DMS79 treated with DMSO at 0.1 percent for 48 hours (cell line): ENCODE measurements at regions not wholly inside any gene's neighbourhood (a gene's known extent, or its start where the extent isn't known, plus 50 kb on each side); places are given as distances from the start of the nearest gene placed in this dataset.

Experiments
- DNase-seq: peaks from one replicate; lab custom pipeline; 2025; lab: John Stamatoyannopoulos, UW

DNA sequence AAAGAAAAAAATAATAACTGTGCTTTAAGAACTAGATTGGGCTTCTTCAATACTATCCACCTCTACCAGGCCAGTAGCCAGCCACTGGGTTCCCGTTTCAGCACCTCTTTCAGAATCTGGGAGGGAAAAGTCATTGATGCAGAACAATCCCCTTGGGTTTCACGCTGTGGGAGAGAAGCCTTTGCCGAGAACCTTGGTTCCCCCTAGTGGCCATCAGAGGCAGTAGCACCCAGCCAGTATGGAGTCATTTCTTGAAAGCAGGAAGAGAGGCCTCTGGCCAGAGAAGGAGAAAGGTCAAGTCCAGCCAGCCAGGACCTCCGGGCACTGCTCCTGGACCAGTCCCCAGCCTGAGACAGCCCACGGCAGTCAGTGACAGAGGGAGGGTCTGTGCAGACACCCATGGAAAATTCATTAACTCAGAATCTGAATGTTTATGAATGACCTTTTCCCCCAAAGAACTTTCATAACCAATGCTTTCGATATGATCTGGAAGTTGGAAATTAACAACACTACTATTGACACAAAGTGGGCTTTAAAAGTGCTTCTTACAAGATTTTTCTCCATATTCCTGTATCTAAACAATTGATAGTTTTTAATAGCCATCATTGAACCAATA, 51.2 kb upstream of the CDH5 start:
- DNase-seq = peak; percentile 50

DNA sequence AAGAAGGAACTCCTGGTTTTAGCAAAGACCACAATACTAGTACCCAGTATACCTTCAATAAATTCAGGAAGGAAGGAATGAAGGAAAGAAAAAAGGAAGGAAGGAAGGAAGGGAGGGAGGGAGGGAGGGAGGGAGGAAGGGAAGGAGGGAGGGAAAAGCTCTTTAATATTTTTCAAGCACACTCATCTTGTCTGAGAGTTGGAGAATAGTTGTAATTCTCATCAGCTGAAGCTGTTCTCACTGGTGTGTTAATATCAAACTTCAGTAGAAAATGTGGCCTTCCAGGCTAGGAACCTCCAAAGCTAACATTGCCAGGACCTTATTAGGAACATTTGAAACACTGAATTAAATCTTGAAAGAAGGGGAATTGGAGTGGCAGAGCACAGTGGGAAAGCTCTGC, 55.2 kb upstream of the CDH5 start:
- no peak for DNase-seq

DNA sequence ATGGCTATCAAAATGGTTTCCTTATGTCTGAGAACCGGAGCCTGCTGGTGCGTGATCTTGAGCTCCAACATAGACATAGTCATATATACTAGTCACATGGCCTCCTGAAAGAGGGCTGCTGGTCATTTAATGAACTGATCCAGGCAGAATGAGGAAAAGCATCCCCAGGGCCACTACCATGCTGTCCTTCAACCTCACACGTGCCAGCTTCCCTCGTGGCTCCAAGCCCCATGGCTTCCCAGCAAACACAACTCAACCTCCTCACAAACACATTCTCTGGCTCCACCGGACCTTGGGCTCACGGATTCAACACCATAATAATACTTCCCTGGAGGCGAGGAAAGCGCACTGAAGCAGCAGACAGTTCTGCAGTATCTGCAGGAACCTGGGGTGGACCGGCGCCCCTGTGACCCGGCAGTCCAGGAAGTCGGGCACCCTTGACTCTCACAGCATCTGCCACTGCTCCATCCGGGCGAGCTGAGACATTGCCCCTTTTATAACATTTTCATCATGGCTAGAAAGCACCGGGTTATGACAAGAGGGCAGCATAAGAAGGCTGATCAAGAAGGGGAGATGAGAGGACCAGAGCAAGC, 57.2 kb upstream of the CDH5 start:
- no peak for DNase-seq

DNA sequence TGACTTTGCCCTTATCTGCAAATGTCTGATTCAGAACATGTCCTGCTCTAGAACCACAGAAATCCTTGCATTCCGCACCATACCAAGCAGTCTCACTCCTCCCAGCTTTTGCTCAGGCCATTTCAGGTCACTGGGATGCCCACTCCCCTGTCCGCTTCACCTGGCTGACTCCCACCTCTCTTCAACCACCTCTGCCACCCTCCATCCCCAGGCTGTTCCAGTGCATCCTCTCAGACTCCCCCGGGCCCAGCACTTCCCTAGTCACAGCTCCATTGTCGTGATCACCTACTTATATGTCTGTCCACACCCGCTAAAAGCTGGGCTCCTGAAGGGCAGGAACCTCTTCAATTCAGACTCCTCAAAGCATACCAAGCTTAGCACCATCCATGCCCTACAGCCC, 58.4 kb upstream of the CDH5 start:
- DNase-seq = no peak

DNA sequence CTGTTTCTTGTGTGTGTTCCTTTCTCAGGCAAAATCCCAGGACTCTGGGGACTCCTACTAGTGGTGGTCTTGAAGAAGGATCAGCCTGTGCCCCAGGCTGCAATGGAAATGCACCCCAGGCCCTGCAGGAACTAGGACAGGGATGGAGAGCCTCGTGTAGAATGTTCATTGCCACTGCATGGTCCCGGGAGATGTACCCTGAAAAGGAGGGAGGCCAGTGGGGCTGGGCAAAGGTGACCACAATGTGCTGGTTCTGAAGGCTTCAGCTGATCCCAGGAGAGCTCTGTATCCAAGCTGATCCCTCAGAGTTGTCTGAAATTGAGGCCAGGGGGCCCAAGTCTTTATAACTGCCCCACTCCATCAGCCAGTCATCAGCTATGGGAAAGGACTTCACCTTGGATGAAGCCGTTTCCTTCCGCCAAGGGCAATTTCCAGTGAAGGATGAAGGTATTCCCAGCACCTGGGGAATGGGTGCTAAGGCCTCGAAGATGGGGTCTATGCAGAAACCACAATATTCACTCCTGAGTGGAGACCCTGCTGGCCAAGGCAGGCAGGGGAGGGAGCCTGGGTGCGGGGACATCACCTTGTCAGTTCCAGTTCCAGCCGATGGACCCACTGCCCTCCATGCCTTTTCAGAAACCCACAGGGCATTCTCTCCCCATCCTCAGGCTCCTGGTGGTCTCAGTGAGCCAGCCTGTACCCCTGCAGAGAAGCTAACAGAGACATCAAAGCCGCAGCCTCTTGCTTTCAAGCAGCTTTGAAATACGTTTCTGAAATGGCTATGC, 59.9 kb upstream of the CDH5 start:
- no peak for DNase-seq

DNA sequence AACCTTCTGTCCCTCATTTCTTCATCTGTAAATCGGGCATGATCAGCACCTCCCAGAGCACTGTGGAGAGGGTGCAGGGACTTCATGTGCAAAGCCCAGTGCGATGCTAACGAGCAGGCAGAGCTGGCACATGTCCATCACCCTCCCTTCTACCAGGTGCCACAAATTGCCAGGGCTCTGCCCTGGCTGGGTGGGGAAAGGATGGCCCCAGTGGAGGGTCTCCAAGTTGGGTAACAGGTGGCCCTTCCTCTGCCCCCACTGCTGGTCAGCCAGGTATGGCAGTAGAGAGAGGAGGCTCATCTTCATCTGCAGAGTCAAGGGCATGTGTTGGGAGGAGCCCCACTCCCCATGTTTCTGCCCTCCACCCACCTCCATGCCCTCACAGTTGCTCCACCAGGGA, 61.5 kb upstream of the CDH5 start:
- DNase-seq = no peak

DNA sequence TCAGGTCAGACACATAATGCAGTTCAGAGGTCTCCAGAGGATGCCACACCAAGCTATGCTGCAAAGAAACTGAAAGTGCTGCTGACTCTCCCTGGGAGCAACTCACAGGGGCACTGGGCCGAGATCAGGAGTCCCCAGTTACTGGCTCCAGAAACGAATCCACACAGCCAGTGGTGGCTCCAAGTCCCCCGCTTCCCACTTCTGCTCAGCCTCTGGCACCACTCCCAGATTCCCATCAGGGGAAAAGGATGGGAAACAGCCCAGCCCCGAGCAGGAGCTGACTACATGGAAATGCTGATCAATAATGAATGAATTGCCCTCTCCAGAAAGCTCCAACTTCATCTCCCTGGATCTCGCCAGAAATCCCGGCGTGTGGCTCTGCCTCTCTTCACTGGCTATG, 62.3 kb upstream of the CDH5 start:
- no peak for DNase-seq

DNA sequence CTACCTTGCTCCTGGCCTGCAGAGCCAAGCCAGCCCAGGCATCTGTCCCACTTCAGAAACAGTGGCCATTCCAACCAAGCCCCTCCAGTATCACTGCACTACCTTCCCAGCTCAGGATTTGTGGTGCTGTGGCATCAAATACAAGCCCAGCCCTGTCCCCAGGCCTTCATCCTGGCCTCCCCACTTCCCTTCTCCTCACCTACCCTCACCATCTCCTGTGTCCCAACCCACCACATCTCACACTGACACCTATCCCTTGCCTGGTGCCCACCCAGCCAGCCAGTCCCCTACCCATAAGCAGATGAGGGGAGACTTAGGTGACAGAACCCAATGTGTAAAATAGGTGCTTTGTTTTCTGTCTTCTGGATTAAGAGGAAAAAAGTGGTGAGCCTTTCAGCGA, 66.0 kb upstream of the CDH5 start:
- no peak for DNase-seq

DNA sequence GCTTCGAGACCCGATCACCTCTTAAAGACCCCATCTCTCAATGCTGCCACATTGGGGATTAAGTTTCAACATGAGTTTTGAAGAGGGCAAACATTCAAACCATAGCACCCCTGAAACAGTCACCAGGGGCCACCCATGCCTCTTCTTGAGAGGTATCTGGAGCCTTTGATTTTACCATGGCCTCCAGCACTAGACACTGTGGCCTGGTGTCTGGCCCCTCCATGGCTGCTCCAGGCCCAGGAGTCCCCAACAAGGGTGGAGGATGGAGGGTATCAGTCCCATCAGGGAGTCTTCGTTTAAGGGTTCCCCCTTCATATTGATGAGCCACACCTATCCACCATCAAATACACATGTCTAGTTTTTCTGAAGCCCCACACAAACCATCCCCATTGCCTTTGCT, 66.5 kb upstream of the CDH5 start:
- no peak for DNase-seq

DNA sequence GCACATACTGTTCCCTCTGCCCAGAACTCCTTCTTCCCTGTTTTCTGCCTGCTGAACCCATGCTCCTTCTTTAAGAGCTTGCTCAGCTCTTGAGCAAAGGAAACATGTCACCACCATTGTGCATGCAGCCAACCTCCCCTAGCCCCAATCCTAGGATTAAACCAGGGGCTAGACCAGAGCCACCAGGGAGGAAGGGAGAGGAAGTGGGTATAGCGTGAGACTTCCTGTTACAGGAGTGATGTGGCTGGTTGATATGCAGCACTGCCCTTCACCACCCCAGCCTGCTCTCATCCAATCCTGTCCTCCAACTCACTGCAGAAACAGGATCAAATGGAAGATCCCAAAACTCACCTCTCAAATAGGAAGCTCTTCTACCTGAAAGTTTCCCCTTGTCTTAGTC, 67.1 kb upstream of the CDH5 start:
- DNase-seq = no peak

DNA sequence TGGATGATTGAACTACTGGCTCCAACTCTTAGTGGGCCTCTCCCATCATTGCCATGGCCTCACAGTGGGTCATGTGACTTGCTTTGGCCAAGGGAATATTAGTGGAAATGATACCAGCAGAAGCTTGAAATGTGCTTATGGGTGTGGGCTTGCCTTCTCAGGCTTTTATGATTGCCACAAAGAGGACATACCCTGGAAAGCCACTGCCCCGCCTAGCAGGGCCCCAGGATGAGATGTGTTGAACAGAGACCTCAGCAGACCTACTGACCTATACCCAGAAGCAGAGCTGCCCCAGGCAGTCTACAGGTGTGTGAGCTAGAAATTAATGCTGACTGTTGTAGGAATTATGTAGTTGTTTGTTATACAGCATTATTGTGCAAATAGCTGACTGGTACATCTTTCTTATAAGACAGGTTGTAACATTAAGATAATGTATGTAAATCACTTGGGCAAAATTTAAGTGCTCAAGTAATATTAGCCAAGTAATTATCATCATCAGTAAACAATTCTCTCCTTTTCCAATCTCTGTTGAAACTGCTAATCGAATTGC, 67.8 kb upstream of the CDH5 start:
- no peak for DNase-seq

DNA sequence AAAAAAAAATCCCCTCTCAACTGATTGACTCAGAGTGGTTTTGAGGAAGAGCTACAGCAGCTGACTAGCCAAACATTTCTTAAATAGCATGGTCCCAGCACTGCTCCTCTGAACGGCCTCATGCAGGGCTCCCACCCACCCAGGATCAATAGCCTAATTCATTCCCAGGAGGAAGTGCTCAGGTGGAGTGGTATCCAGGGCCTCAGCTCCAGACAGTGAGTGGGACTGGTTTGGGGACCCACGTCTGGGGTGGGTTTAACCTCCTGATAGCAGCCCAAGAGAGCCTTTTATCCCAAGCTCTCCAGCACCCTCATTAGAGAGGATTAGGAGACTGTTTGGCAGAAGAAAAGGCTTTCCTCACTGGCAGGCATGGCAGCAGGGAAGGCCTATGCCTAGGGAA, 68.5 kb upstream of the CDH5 start:
- no peak for DNase-seq

DNA sequence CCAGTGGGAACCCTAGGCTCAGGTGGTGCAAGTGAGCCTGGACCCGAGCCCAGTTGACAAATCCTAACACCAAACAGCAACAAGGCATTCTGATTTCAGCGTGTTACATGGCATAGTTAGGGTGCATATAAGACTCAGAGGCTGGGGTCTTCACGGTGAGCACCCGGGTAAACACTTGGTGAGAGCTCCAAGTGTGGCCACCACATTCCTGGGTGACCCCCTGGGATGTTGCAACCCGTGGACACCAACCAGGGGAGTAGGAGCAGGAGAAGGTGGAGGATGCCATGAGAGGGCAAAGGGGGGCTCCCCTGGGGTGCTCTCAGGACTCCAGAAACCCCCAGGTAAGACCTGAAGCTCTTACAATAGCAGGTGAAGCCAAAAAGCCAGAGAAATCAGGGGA, 69.9 kb upstream of the CDH5 start:
- no peak for DNase-seq

DNA sequence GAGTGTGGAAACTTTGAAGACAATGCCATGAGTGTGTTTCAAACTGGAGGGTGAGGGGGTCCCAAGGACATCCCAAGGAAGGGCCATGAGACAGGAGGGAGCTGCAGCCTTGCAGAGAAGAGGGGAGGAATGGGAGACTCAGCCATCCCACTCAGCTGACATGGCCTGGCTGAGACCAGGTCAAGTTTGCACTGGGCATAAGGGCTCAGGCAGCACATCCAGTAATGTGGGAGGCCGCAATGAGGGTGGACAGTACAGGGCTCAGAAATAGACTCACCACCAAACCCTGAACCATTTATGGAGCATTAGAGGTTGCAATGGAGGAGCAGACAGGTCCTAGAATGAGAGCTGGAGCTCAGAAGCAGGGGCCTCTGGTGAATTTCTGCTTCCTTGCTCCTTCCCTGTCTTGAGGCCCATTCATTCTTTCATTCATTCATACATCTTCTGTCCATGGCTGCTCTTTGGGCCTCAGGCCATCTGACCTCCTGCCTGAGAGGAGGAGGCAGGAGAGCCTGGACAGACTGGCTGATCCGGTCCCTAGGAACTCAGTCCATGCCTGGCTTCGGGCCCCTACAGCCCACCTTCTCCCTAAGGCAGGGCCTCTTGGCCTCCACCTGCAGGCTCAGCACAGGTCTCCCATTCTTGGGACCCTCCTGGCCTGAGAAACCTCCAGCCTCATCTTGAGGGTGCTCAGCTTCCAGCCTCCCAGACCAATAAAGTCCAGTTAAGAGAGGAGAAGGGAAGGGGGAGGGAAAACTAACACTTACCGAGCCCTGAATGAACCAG, 70.5 kb upstream of the CDH5 start:
- no peak for DNase-seq

DNA sequence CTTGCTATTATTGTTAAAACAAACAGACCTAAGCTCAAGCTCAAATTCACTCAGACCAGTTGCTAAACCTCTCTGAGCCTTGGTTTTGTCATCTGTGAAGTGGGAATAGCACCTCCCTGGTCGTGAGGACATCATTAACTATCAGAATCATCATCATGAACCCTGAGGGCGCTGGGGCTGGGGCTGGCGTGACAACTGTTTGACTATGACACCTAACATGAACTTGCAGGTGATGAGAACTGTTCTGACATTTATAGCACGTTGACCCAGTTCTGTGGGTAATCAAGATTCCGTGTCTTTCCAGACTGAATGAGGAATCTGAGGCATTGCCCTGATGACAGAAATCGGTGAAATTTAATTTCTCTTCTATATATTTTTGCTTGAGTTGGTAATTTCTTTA, 71.3 kb upstream of the CDH5 start:
- DNase-seq = no peak

DNA sequence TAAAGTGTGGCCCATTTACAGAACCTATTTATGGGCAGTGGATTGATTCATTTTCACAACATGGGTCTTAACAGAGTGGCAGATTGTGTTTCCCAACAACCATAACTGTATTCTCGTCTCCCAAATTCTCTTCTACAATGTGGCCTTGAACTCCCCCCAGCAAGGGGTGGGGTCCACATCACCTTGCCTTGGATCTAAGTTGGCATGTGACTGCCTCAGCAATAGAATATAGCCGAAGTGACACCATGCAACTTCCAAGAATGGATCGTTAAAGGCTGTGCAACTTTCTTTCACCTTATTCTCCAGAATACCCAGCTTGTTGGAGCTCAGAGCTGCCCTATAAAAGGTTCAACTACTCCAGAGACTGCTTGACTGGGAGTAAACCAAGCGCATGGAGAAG, 72.0 kb upstream of the CDH5 start:
- DNase-seq = no peak

DNA sequence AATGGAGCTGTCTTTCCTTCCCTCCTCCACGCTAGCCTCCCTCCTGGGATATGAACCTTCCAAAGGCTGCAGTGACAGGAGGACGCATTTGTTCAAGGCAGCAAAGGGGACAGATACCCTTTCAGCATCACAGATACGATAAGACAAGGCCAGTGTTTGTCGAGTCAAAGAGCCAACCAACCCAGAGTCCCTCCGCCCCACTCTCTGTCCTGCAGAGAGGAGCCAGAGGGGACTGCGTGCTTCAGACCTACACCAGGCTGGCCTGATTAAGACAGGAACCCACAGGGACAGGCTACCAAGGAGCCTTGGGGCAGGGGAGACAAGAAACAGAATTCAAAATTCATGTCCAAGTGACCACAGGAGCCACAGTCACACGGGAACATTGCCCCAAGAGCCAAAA, 72.6 kb upstream of the CDH5 start:
- no peak for DNase-seq

DNA sequence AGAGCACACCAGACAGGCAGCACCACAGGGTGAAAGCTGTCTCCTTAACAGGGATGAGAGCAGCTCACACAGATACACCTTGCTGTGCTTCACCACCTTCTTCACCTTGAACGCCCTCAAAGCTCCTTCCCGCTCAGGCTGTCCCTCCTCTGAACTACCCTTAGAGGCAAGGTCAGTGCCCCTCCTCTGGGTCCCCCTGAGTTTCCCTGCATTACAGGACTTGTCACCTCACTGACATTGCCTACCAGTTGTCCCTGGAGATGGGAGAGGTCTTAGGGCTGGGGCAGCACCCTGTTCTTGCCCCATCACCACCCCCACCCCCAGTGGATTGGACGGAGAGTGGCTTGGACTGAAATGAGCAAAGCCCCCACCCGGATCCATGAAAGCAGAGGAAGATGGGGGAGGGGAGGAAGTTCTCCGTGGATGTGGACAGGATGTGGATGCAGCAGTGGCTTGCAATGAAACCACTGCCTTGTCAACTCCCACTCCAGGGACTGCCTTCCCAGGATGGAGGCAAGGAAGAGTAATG, 73.2 kb upstream of the CDH5 start:
- DNase-seq = no peak

DNA sequence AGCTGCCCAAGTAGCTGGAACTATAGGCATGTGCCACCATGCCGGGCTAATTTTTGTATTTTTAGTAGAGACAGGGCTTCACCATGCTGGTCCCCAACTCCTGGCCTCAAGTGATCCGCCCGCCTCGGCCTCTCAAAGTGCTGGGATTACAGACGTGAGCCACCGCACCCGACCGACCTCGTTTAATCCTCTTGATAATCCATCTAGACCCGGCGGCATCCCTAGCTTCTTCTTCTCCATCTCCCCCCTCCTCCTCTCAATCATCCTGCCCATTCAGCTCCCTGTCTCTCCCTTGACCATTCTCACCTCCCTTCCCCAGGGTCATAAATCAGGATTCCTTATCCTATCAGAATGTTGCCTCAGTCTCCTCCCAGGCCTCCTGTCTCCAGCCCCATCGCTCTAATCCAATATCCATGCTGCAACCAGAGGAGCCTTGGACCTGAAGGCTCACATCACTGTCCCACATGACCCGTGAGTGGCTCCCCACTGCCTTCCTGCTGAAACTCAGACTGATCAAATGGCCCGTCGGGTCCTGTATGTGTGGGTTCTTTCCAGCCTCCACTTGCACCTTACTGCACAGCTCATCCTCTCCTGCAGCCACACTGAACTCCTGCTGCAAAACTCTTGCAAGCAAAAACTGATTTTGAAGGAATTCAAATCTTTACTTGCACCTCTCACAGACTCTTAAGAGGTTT, 74.1 kb upstream of the CDH5 start:
- DNase-seq = no peak

DNA sequence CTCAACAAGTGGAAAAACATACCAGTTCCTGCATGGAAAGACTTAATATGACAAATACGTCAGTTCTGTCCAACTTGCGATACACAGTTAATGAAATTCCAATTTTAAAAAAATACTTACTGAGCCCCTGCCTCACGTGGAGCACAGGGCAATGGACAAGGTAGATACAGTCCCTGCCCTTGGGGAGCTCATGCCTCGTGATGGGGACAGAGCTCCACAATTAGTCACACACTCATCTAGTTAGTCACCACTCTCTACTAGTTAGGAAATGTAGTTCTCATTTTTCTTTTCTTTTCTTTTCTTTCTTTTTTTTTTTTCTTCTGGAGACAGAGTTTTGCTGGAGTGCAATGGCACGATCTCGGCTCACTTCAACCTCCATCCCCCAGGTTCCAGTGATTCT, 74.7 kb upstream of the CDH5 start:
- no peak for DNase-seq

DNA sequence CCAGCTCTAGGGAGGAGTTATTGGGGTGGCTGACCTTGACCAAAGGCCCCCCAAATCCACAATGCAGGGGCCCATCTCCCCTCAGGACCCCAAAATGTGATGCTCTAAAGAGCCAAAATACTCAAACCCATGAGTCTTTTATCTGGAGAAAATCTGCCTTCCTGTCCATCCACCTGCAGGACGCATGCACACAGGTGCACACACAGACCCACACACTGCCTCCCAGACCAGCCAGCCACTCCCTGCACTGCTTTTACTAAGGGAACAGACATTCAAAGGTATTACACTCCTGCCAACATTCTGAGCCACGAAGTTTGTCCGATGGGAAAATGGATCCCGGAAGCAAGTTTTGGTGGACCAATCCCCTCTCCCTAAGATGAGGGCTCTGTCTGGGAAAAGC, 76.1 kb upstream of the CDH5 start:
- no peak for DNase-seq

DNA sequence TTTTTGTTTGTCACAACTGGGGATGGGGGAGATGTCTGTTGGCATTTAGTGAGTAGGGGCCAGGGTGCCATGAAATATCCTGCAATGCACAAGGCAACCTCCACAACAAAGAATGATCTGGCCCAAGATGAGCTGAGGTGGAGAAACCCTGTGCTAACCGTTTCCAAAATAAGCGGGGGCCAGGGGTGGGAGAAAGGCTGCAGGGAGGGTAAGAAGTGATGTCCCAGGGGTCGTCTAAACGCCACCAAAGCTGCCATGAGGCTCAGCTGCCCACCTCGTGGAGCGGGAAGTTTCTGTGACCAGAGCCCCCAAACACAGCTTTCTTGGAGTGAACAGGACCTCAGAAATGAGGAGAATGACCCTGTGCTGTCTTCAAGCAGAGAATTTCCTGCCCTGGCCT, 76.5 kb upstream of the CDH5 start:
- no peak for DNase-seq
